ENCODE measurements at regions not wholly inside any gene's neighbourhood (a gene's known extent, or its start where the extent isn't known, plus 50 kb on each side); places are given as distances from the start of the nearest gene placed in this dataset.
A peak's percentile ranks its signal among the peaks of the same experiment; 100 is the strongest.
"Not testable (repeated sequence)": the region's sequence is repeated elsewhere in the genome, so short reads cannot be mapped to it uniquely, and the experiment has no call there.

- no peak overlapping the region for H3K4me3 Mint-ChIP-seq
- peaks cover 24 to 32% of the 10 kb centered on the region in 2 donors for H3K27me3 Mint-ChIP-seq
- DNase-seq: no peak
- no peak for ATAC-seq (replicated peaks)
- H3K9me3 Mint-ChIP-seq: peaks cover 10 to 21% of the 10 kb centered on the region in 2 donors
- H3K36me3 Mint-ChIP-seq: peaks cover 3 to 7% of the 10 kb centered on the region in 2 donors
- H3K27ac Mint-ChIP-seq: no peak overlapping the region
- H3K4me1 Mint-ChIP-seq: no peaks in the 10 kb centered on the region
These were observed 83.5 kb upstream of the SIM2 start for GRCh38 chr21:36615274-36615964.

- H3K9me3 Mint-ChIP-seq: peaks cover 10 to 22% of the 10 kb centered on the region in 2 donors
- peaks cover 22 to 28% of the 10 kb centered on the region in 2 donors for H3K27me3 Mint-ChIP-seq
- not testable (repeated sequence) for H3K4me3 Mint-ChIP-seq; H3K4me1 Mint-ChIP-seq; H3K27ac Mint-ChIP-seq; ATAC-seq (replicated peaks); DNase-seq; H3K36me3 Mint-ChIP-seq
These were observed 82.1 kb upstream of the SIM2 start for GRCh38 chr21:36616773-36617172.

GRCh38 chr21:36621794-36622193, 77.1 kb upstream of the SIM2 start:
- H3K27me3 Mint-ChIP-seq; H3K4me3 Mint-ChIP-seq; H3K4me1 Mint-ChIP-seq; DNase-seq; ATAC-seq (replicated peaks); H3K36me3 Mint-ChIP-seq; H3K27ac Mint-ChIP-seq: not testable (repeated sequence)
- peaks cover 13 to 23% of the 10 kb centered on the region in 2 donors for H3K9me3 Mint-ChIP-seq

GRCh38 chr21:36624105-36624504, 74.8 kb upstream of the SIM2 start:
- no peak for ATAC-seq (replicated peaks)
- DNase-seq: no peak
- Mint-ChIP-seq H3K4me1 (no peaks in the 10 kb centered on the region), H3K9me3 (peaks cover 13 to 19% of the 10 kb centered on the region in 2 donors), H3K4me3 (no peak overlapping the region), H3K36me3 (peaks cover 3% of the 10 kb centered on the region in 2 donors), H3K27ac (no peak overlapping the region), H3K27me3 (peaks cover 1 to 7% of the 10 kb centered on the region in 2 donors)

- Mint-ChIP-seq H3K36me3 (no peaks in the 10 kb centered on the region), H3K4me1 (no peaks in the 10 kb centered on the region), H3K9me3 (peaks cover 8 to 11% of the 10 kb centered on the region in 2 donors), H3K27ac (no peak overlapping the region), H3K4me3 (no peak overlapping the region), H3K27me3 (peaks cover 12 to 19% of the 10 kb centered on the region in 2 donors)
- ATAC-seq (replicated peaks): no peak
- no peak for DNase-seq
These were observed 72.1 kb upstream of the SIM2 start for GRCh38 chr21:36626791-36627190.

- no peak overlapping the region for H3K4me3 Mint-ChIP-seq
- ATAC-seq (replicated peaks): no peak
- H3K9me3 Mint-ChIP-seq: peaks cover 8 to 9% of the 10 kb centered on the region in 2 donors
- no peak overlapping the region for H3K27ac Mint-ChIP-seq
- no peak for DNase-seq
- peaks cover 12 to 19% of the 10 kb centered on the region in 2 donors for H3K27me3 Mint-ChIP-seq
- H3K4me1 Mint-ChIP-seq: no peaks in the 10 kb centered on the region
- H3K36me3 Mint-ChIP-seq: no peaks in the 10 kb centered on the region
These were observed 71.7 kb upstream of the SIM2 start for GRCh38 chr21:36627242-36627641.

GRCh38 chr21:36628106-36628505, 70.8 kb upstream of the SIM2 start:
- H3K36me3 Mint-ChIP-seq: no peaks in the 10 kb centered on the region
- ATAC-seq (replicated peaks) (no peak), DNase-seq (no peak)
- H3K27ac Mint-ChIP-seq: no peak overlapping the region
- no peak overlapping the region for H3K4me3 Mint-ChIP-seq
- peaks cover 12 to 19% of the 10 kb centered on the region in 2 donors for H3K27me3 Mint-ChIP-seq
- no peaks in the 10 kb centered on the region for H3K4me1 Mint-ChIP-seq
- peaks cover 8 to 9% of the 10 kb centered on the region in 2 donors for H3K9me3 Mint-ChIP-seq

GRCh38 chr21:36628761-36629460, 70.0 kb upstream of the SIM2 start:
- no peak overlapping the region for H3K4me3 Mint-ChIP-seq
- H3K27me3 Mint-ChIP-seq: peaks cover 12 to 19% of the 10 kb centered on the region in 2 donors
- H3K36me3 Mint-ChIP-seq: no peaks in the 10 kb centered on the region
- no peak for DNase-seq
- no peak for ATAC-seq (replicated peaks)
- peaks cover 4 to 6% of the 10 kb centered on the region in 2 donors for H3K9me3 Mint-ChIP-seq
- no peak overlapping the region for H3K27ac Mint-ChIP-seq
- H3K4me1 Mint-ChIP-seq: no peaks in the 10 kb centered on the region

GRCh38 chr21:36630485-36631206, 68.3 kb upstream of the SIM2 start:
- H3K27ac Mint-ChIP-seq: no peak overlapping the region
- H3K4me3 Mint-ChIP-seq: no peak overlapping the region

GRCh38 chr21:36636016-36636415, 62.9 kb upstream of the SIM2 start:
- peaks cover 6 to 9% of the 10 kb centered on the region in 2 donors for H3K27me3 Mint-ChIP-seq
- H3K4me3 Mint-ChIP-seq: no peak overlapping the region
- H3K27ac Mint-ChIP-seq: no peak overlapping the region
- H3K4me1 Mint-ChIP-seq: no peaks in the 10 kb centered on the region
- H3K9me3 Mint-ChIP-seq: peaks cover 9 to 17% of the 10 kb centered on the region in 2 donors
- H3K36me3 Mint-ChIP-seq: no peaks in the 10 kb centered on the region
- ATAC-seq (replicated peaks): no peak
- no peak for DNase-seq

More at GRCh38 chr21:36630485-36631206, 68.3 kb upstream of the SIM2 start:
- Mint-ChIP-seq H3K4me1 (no peaks in the 10 kb centered on the region), H3K36me3 (no peaks in the 10 kb centered on the region), H3K27me3 (peaks cover 12 to 19% of the 10 kb centered on the region in 2 donors), H3K9me3 (peaks cover 2% of the 10 kb centered on the region in 2 donors)
- ATAC-seq (replicated peaks): peak; percentile 31 to 42
- peak; percentile 11 for DNase-seq

GRCh38 chr21:36636439-36636838, 62.5 kb upstream of the SIM2 start:
- Mint-ChIP-seq H3K4me1 (no peaks in the 10 kb centered on the region), H3K4me3 (no peak overlapping the region), H3K27ac (no peak overlapping the region), H3K36me3 (no peaks in the 10 kb centered on the region), H3K9me3 (peaks cover 9 to 17% of the 10 kb centered on the region in 2 donors), H3K27me3 (peaks cover 2 to 9% of the 10 kb centered on the region in 2 donors)
- no peak for ATAC-seq (replicated peaks)
- no peak for DNase-seq

GRCh38 chr21:36639769-36640168, 59.1 kb upstream of the SIM2 start:
- DNase-seq (no peak), ATAC-seq (replicated peaks) (no peak)
- no peaks in the 10 kb centered on the region for H3K36me3 Mint-ChIP-seq
- peaks cover 9 to 17% of the 10 kb centered on the region in 2 donors for H3K9me3 Mint-ChIP-seq
- no peak overlapping the region for H3K4me3 Mint-ChIP-seq
- H3K27me3 Mint-ChIP-seq: peaks cover 10 to 12% of the 10 kb centered on the region in 2 donors
- no peak overlapping the region for H3K27ac Mint-ChIP-seq
- no peaks in the 10 kb centered on the region for H3K4me1 Mint-ChIP-seq

GRCh38 chr21:36640174-36640720, 58.7 kb upstream of the SIM2 start:
- Mint-ChIP-seq H3K4me3 (no peak overlapping the region), H3K36me3 (no peaks in the 10 kb centered on the region), H3K4me1 (no peaks in the 10 kb centered on the region), H3K27ac (no peak overlapping the region), H3K27me3 (peaks cover 10 to 12% of the 10 kb centered on the region in 2 donors), H3K9me3 (peaks cover 9 to 17% of the 10 kb centered on the region in 2 donors)
- ATAC-seq (replicated peaks): no peak
- DNase-seq: no peak

- no peak overlapping the region for H3K4me3 Mint-ChIP-seq
- H3K9me3 Mint-ChIP-seq: peaks cover 6 to 15% of the 10 kb centered on the region in 2 donors
- no peak for ATAC-seq (replicated peaks)
These were observed 58.1 kb upstream of the SIM2 start for GRCh38 chr21:36640721-36641244.

More at GRCh38 chr21:36640721-36641244, 58.1 kb upstream of the SIM2 start:
- Mint-ChIP-seq H3K4me1 (no peaks in the 10 kb centered on the region), H3K27ac (no peak overlapping the region), H3K36me3 (no peaks in the 10 kb centered on the region), H3K27me3 (peaks cover 10 to 12% of the 10 kb centered on the region in 2 donors)
- DNase-seq: no peak
